ENCODE measurements at regions not wholly inside any gene's neighbourhood (a gene's known extent, or its start where the extent isn't known, plus 50 kb on each side); places are given as distances from the start of the nearest gene placed in this dataset.

GRCh38 chr20:19001177-19001576 is 187.6 kb downstream of the SCP2D1 start:
- no peak for DNase-seq

DNA sequence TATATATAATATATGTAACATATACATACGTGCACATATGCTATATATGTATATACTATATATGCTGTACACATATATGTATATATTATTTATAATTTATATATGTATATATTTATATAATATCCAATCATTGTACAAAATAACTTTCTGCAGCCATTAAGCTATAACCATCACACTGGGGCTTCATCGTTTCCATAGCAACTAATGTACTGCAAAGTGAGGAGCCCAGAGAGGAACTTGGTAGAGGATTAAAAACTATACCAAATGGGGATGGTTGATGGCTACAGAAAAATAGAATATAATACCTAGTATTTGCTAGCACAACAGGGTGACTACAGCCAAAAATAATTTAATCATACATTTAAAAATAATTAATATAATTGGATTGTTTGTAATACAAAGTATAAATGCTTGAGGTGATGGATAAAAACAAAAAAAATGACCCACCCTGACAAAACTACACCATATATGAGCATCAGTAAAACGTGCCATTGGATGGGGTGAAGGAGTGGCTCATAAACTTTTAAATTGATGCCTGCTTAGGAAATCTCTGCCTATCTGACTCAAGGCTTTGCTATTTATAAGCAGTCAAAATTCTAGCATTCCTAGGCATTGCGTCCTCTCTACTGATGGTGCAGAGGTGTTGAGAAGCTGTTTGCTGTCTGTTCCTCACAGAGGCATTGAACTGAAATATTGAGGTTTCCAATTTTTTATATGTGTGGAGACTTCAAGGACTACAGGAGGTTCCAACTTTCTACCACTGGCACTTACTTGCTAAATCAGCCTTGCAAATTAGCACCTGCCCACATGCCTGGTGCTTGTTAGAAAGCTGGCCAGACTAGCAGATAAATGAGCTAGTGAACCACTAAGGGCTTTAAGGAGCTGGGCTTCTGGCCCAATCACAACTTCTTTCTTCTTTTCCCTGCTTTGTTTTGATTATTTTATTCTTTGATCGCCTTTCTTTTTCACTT is 190.1 kb downstream of the SCP2D1 start:
- no peak for DNase-seq

- no peak for DNase-seq
These were observed 191.4 kb downstream of the SCP2D1 start for GRCh38 chr20:19004975-19005374.

- no peak for DNase-seq
These were observed 194.9 kb downstream of the SCP2D1 start for GRCh38 chr20:19008497-19008896.

GRCh38 chr20:19009081-19009688 is 195.6 kb downstream of the SCP2D1 start:
- DNase-seq = no peak

GRCh38 chr20:19012676-19013075 is 199.1 kb downstream of the SCP2D1 start:
- no peak for DNase-seq

- no peak for DNase-seq
These were observed 198.5 kb upstream of the SLC24A3 start for GRCh38 chr20:19013907-19014306.

DNA sequence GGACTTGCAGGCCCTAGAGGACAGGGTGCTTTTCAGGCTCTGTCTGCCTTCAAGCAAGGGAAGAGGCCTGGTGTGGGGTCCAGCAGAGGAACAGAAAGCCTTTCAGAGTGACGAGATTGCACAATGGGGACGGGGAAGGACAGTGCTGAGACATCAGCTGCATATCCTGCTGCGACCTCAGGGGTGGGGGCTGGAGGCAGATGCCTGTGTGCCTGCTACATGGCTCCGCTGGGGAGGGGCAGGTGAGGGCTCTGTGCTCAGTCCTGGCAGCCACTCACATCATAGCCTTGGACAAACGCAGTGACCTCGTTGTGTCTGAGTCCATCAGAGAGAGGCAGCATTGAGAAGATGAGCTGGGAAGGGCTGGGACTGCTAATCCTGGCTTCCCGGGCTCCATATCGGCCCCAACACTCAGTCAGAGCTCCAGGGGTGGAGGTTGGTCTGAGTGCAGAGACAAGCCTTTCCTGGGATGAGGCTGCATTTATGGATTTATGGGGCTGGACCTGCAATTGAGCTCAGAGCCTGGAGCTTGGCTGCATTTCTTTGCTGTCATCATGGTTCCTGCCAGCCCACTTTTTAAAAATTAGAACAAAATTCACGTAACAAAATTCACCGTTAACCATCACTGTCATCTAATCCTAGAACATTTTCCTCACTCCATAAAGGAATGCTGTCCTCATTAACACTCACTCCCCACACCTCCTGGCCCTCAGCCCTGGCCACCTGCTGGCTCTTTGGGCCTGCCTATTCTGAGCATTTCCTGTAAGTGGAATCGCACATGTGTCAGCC is 196.9 kb upstream of the SLC24A3 start:
- no peak for DNase-seq

GRCh38 chr20:19016140-19016497 is 196.3 kb upstream of the SLC24A3 start:
- DNase-seq = no peak

- no peak for DNase-seq
These were observed 195.2 kb upstream of the SLC24A3 start for GRCh38 chr20:19017104-19017690.

DNA sequence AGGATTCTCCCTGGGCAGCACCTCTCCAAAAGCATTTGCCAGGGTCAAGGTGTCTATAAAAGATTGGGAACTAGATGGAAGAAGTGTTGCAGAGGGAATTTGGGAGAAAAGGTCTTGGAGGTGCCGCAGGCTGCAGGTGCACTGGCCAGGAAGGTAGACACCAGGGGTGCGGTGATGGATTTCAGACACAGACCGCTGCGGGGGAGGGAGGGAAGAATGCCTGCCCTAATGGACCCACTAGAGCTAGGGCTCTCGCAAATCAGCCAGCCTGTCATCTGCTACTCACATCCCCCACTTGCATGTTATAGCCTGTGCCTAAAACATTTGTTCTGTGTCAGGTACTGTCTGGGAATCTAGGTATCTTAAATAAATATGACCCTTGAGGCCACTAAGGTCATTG is 193.6 kb upstream of the SLC24A3 start:
- no peak for DNase-seq

GRCh38 chr20:19019734-19020364 is 192.6 kb upstream of the SLC24A3 start:
- no peak for DNase-seq

DNA sequence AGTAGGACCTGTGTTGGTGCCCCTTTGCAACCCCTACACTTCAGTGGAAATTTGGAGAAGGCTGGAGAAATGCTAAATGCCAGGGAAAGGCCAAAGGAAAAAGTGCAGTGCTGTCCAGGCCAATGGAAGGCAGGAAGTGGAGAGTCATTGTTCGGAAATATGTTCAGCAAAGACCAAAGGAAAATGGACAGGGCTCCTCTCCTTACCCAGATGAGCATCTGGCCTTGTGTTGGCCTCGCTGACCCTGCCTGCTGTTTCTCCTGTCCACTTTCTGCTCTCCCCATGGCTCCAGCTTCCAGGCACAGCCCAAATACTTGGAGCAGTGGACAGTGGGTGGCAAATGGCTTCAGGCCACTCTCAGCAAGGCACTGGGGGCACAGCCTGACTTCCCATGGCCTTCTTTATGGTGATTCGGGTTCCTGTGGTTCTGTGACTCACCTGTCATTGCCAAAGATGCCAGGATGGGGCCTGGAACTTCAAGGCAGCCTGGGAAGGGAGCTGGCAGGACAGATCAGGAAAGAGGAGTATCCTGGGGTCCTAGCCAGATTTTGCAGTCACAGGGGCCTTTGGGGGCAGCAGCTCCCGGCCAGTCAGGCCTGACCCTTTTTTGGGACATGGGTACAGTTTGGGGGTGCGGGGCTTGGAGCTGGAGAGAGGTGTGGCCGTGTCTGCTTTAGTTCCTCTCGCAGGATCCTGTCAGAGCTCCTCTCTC is 190.9 kb upstream of the SLC24A3 start:
- no peak for DNase-seq

DNA sequence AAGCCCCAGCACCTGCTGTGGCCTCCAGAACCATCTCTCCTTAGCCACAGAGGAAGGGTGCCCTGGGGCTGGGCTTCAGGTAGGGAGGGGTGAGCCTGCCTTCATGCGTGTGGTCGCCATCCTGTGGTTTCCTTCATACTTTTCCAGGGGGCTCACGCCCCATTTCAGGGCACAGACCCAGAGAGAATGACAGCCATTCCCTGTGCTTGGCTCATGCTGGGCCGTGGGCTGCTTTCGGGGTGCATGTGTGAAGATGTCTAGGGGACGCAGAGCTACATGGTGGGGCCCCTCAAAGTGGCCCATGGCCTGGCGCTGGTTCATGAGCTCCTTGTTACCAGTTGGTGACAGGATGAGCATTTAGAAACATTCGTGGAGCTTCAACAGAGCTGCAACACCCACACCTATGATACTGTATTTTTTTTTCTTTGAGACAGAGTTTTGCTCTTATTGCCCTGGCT is 190.3 kb upstream of the SLC24A3 start:
- no peak for DNase-seq

GRCh38 chr20:19022791-19023448 is 189.5 kb upstream of the SLC24A3 start:
- peak in 1 of 2 experiments; percentile 9 for DNase-seq

DNA sequence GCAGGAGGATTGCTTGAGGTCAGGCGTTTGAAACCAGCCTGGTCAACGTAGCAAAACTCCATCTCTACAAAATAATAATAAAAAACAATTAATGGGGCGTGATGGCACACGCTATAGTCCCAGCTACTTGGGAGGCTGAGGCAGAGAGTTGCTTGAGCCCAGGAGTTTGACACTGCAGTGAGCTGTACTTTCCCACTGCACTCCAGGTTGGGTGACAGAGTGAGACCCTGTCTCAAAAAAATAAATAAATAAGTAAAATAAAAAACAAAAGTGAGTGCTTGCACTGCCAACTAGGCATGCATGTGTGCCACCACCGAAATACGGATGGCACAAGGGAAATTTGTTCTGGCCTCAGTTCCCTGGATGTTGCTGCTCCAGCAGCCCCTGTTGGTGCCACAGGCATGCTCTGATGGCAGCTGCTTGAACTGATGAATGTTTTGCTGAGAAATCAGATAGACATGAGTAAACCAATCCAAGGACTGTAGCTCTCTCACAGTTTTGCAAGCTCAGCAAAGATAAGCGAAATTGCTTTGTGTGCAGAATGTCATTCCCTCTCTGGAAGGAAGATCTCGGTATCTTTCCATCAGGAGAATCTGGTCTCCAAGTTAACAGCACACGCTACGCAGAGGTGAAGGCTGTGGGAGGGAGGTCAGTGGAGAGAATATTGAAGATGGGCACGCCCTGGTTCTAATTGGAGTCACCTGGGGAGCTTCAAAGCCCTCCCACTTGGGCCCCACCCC is 188.0 kb upstream of the SLC24A3 start:
- no peak for DNase-seq

DNA sequence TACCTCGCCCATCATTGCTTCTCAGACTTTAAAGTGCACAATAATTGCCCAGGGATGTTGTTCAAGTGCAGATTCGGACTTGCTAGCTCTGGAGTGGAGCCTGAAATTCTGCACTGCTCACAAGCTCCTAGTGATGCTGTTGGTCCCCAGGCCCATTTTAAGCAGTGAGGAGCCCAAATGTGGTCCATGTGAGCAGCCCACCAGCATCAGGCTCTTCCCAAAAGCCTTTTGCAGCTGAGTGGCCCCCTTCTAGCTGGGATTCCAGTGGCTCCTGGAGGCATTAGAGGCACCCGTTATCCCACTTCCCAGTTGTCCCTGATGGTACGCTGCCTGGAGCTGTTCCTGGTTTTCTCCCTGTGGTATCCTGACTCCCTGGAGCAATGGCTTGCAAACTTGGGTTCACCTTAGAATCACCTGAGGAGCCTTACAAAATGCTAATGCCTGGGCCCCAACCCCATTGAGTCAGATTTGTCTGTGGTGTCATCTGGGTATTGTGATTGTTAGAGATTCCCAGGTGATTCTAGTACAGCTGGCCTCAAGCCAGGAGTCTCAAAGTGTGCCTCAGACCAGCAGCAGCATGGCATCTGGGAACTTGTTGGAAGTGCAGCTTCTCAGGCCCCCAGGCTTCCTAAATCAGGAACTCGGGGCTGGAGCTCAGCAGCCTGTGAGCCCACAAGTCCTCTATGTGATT is 186.9 kb upstream of the SLC24A3 start:
- DNase-seq = no peak

- no peak for DNase-seq
These were observed 186.1 kb upstream of the SLC24A3 start for GRCh38 chr20:19026121-19026878.

Data from NCI-H526 (cell line).